GM21619 (cell line): ENCODE measurements at regions not wholly inside any gene's neighbourhood (a gene's known extent, or its start where the extent isn't known, plus 50 kb on each side); places are given as distances from the start of the nearest gene placed in this dataset.
"Not testable (repeated sequence)": the region's sequence is repeated elsewhere in the genome, so short reads cannot be mapped to it uniquely, and the experiment has no call there.

Source experiments
- ATAC-seq: cut with Tn5 transposase; IDR thresholded peaks from one replicate; pipeline ENCODE4 v1.9.1; 2021; ENCODE audit not compliant: unreplicated experiment

DNA sequence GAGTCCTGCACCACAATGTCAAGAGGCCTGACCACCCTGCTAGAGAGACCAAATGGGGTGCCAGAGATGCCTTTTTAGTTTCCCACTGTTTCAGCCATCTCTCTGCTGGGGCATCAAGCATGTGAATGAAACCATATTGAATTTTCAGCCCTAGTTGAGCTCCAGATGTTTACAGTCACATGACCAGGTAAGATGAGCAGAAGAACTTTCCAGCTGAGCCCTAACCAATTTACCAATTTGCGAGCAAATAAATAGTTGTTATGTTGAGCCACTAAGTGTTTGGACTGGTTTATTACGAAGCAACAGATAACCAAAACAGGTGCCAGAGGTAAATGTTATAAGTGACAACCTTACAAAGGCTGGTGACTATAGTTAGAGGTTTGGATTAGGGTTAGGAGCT is 209.1 kb upstream of the CCL2 start:
- ATAC-seq, result no peak

GRCh38 chr17:34051046-34051445 is 204.0 kb upstream of the CCL2 start:
- ATAC-seq, result no peak

DNA sequence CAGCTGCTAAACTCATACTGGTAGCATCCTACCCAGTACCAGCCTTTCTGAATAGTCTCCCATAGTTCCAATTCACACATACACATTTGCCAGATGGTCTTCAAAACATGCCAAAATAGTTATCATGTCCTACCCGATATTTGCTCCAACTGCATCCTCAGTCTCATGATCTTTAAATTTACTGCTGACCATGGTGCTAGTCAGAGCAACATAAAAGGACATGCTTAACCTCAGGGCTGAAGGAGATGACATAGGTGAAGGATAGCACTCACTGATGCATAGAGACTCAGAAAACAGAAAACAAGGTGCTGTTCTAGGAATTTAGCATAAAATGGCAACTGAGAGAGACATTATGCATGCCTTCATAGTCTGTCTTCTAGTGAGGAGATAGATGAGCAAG is 200.6 kb upstream of the CCL2 start:
- no peak for ATAC-seq

- no peak for ATAC-seq
Observed at GRCh38 chr17:34055606-34056005, 199.5 kb upstream of the CCL2 start.

DNA sequence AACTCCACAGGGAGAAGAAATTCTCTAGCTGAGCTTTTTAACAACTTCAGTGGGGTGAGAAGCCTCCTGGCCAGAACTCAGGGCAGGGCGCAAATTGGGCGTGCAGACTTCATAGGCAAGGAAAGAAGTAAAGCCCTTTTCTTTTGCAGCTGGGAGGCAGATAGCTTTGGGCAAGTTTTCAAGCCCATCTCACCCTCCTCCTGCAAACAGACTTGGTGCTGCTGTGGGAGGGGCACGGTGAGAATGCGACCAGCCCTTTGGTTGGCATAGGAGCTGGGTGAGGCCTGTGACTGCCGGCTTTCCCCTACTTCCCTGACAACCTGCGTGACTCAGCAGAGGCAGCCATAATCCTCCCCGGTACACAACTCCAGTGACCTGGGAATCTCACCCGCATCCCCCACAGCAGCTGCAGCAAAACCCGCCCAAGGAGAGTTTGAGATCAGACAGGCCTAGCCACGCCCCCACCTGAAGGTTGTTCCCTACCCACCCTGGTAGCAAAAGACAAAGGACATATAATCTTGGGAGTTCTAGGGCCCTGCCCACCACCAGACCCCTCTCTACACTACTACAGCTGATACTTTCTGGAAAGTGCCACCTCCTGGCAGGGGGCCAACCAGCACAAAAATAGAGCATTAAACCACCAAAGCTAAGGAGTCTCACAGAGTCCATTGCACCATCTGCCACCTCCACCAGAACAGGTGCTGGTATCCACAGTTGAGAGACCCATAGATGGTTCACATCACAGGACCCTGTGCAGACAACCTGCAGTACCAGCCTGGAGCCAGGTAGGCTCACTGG is 195.5 kb upstream of the CCL2 start:
- ATAC-seq, result no peak

GRCh38 chr17:34066528-34066927 is 188.6 kb upstream of the CCL2 start:
- ATAC-seq, result no peak

GRCh38 chr17:34067011-34067410 is 188.1 kb upstream of the CCL2 start:
- ATAC-seq, result no peak

DNA sequence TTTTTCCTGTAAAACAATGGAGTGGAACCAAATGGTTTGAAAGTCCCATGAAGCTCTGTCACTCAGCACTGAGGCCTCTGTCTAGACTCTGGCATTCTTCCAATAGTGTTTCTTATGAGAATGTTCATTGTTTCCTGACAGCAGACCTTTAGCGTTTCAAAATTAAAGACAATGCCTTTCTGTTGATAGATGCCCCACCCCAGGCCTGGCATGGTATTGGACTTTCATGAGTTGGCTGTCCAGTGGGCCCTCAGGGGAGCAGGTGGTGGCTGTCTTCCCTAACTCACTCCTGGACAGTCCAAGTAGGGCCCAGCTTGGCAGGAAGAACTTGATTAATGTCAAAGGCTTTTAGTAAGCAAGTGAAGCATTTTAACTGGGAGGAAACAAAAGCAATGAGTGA is 186.5 kb upstream of the CCL2 start:
- ATAC-seq, result no peak

DNA sequence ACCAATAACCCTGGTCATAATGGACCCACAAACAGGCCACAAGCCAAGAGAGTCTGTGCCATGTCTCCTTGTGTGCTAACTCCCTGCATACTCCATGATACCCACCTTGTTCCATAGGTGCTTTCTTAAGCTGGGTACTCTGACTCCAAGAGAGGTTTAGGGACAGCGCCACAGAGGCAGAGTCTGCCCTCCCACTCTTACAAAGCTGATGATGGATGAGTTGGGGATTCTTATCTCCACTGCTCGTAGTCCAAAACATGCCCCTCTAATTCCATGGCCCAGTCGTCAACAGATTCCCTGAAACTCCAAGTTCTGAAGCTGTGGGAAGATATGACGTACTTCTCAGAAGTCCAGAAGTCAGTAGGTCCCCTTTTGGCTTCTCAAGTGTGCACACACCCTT is 184.4 kb upstream of the CCL2 start:
- no peak for ATAC-seq

- ATAC-seq, result no peak
Observed at GRCh38 chr17:34071886-34072420, 183.1 kb upstream of the CCL2 start.

DNA sequence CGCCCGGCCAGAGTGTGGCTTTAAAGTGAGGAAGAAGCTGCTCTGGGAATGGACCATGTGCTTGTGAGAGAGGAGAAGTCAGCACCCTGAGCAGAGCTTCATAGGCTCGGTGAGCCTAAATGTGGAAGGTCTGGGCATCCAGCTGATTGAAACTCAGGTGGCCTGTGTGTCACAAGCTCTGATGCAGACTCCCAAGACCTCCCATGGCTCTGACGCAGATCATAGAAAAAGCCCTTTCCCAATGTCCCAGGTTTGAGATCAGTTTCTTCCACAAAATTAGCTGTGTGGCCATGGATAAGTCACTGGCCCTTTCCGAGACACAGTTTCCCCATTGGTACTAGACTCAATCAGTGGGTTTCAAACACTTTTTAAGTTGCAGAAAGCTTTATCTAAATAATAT is 180.0 kb upstream of the CCL2 start:
- no peak for ATAC-seq

DNA sequence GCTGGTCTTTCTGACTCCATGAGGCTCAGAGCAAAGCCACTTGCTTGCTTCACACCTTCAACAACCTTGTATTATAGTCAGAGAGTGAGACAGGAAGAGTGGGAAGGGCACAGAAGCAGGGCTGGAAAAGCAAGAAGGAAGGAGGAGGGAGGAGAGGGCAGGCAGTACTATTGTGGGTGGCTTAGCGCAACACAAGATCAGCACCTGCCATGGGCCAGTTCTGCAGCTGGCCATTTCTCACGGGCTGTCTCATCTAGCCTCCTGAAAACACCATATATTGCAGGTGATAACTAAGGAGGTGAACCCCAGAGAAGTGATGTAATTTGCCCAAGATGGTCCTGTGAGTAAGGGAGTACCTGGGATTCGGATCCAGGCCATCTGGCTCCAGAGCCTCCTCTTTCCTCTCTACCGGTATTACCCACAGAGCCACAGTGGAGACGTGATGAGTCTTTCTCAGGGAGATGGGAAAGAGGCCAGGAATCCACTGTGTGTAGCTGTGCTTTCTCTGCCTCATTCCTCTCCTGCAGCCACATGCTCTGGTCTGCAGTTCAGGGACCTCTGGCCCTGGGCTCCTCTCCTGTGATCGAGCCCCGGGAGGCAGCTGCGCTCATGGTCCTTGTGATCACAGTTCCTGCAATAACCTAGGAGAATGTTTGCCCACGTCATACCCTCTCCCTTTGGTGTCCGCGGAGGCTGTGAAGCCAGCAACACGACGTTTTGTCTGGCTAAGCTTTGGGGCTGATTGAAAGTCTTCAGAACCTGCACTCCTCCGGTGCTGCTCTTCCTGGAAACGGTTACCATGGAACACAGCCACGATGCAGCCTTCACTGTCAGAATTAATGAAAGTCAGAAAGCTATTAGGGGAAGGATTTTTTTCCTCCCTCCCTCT is 178.1 kb upstream of the CCL2 start:
- no peak for ATAC-seq

- no peak for ATAC-seq
Observed at GRCh38 chr17:34081269-34081668, 173.8 kb upstream of the CCL2 start.

DNA sequence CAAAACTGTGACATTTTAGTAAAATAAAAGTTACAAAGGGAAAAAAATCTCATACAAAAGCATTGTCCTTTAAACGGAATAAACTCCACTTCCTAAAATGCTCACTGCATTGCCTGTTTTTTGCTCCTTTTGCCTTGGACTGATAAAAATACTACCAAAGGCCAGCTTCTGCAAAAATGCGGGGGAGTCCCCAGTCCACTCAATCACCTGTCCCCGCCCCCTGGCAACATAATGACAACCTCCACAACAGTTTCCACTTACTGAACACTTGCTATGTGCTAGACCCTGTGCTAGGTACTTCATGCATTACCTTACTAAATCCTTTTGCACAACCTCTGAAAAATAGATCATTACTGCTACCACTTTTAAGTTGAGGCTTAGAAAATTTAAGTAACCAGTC is 172.7 kb upstream of the CCL2 start:
- ATAC-seq, result no peak

DNA sequence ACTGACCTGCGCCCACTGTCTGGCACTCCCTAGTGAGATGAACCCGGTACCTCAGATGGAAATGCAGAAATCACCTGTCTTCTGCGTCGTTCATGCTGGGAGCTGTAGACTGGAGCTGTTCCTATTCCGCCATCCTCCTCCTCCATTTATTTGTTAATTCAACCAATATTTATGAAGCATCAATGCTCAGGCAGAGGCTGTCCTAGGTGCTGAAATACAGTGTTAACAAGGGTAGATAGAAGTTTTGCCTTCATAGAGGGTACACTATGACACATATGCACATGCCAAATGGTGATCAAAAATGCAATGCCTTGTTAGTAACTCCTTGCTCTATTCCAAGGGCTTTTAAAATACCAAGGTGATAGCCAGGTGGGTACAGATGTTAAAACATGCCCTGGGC is 166.0 kb upstream of the CCL2 start:
- ATAC-seq, result not testable (repeated sequence)

GRCh38 chr17:34090593-34090992 is 164.5 kb upstream of the CCL2 start:
- no peak for ATAC-seq

GRCh38 chr17:34091975-34092374 is 163.1 kb upstream of the CCL2 start:
- no peak for ATAC-seq

- ATAC-seq, result no peak
Observed at GRCh38 chr17:34095106-34095505, 160.0 kb upstream of the CCL2 start.

DNA sequence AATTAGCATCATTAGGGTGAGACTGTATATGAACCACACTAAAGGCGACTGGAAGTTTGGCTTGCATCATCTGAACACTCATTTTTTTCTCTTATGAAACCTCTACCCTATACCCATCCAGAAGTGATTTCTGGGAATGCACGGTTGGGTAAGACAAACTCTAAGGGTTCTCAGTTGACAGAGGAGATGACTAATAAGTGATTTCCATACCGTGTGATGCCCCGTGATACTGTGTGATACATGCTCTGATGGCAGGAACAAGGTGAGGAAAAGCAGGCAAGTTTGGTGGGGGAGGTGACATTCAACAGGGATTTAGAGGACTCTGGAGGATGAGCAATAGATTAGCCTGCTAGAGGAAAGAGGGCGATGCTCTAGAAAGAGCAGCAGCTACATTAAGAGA is 156.4 kb upstream of the CCL2 start:
- ATAC-seq, result no peak

GRCh38 chr17:34099859-34100515 is 155.1 kb upstream of the CCL2 start:
- no peak for ATAC-seq

DNA sequence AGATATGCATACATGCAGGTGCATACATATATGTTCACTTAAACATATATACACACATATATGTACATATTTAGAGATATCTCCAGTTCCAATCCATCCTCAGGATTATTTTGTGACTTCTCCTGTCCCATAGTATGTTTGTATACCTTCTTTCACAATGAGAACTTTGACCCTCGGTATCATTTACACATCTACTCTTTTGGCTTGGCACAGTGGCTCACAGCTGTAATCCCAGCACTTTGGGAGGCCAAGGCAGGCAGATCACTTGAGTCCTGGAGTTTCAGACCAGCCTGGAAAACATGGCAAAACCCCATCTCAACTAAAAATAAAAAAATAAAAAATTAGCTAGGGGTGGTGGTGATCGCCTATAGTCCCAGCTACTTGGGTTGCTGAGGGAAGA is 148.1 kb upstream of the CCL2 start:
- no peak for ATAC-seq

DNA sequence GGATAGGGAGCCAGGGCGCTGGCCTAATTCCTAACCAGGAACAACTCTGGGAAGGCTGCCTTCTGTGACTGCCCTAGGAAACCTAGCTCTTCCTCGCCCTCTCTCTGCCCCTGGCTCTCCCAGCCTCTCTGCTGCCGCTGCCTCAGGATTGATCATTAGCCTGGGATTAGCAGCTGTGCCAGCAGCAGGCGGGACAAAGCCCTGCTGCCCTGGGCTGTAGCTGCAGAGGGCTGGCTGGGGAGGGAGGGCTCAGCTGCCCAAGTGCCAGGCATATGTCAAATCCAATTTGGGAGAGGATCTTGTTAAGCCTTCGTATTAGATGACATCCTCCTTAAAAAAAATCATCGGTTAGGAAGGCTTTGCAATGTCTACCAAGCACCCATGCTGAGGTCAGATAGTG is 144.8 kb upstream of the CCL2 start:
- no peak for ATAC-seq
